T-helper 1 cell (primary cell): ENCODE measurements at regions not wholly inside any gene's neighbourhood (a gene's known extent, or its start where the extent isn't known, plus 50 kb on each side); places are given as distances from the start of the nearest gene placed in this dataset.

Experiments used
- DNase-seq, 5 donors: peaks; one replicate each; pipeline ENCODE4 v3.0.0-alpha.2; 2012 to 2020

DNA sequence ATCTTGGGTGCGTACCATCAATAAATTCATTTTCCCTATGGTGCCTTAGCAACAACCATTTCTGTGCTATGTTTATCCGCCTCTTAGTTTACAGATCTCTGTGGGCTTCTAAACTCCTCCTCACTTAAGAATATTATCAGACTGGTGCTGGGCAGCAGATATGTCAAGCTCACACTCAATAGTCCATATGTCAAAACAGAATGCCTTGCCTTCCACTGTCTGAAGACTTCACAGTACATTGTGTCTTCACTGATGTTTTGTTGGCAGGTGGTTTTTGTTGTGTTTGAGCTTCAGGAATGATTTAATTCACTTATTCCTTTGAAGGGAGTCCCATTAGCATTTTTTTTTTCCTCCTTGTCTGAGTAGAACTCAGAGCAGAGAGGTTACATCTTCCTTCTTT is 419.6 kb downstream of the DNAJB9 start:
- no peak for DNase-seq

DNA sequence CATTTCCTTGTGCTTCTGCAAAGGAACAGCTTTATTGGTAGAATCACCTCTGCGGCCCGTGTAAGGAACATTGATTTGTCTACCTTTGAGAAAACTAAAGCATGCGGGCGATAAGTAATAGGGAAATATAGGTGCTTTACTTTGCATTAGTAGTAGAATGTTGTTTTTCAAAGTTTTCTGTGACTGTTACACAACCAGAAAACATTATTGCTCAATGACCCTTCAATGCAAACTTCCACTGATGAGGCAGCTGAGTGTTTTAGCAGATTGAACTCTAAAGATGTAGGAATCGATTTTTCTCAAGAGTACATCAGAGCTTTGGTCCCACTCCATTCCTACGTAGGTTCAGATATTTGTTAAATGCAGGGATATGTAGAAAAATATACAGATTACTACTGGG is 427.8 kb downstream of the DNAJB9 start:
- DNase-seq: no peak

- DNase-seq: no peak
Observed at GRCh38 chr7:109003742-109004141, 434.1 kb downstream of the DNAJB9 start.

DNA sequence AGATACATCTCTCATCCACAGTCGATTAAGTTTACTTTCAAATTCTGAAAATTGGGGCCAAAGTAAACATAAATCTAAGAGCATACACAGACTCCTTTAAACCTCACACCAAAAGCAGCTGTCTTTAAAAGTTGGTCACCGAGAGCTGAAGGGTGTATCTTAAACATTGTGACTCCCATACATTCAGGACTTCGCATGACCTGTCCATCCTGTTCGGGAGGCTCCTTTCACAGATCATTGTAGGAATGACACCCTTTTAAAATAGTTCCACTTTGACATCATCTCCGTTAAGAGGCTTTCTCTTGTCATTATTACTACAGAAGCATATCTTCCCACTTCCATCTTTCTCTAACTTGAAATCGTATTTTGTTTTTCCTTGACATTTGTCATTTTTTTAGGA is 440.0 kb downstream of the DNAJB9 start:
- no peak for DNase-seq

DNA sequence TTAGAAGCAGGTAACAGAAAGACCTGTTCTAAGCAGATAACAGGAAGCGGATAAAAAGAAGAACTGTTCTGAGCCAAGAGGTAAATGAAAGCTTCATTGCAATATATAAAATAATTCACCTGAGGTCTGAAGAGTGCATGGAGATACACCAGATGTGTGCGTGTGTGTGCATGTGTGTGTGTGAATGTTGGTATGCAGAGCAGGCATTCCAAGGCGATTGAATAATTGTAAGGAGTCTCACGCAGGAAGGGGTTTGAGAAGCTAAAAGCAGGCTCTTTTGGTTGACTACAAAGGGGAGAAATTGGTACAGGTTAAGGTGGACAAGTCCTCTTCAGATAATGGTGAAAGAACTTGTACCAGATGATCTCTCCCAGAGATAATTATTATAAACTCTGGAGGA is 450.6 kb downstream of the DNAJB9 start:
- no peak for DNase-seq

GRCh38 chr7:109021390-109021789 is 451.7 kb downstream of the DNAJB9 start:
- no peak for DNase-seq

DNA sequence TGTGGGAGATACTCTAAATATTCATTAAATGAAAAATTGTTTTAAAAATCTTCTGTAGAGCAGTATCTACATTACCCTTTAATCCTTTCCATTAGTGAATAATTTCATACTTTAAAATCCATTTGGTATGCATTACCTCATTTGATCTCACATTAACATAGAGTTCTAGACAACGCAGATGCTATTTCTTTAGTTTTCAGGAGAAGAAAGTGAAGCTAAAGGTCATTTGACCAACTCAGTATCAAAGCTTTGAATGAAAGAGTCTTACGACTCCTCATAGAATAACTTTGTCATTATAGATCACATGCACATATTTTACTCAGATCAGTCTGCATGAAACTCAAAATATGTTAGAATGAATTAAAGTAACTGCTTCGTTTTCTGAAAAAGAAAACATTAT is 460.2 kb downstream of the DNAJB9 start:
- no peak for DNase-seq

DNA sequence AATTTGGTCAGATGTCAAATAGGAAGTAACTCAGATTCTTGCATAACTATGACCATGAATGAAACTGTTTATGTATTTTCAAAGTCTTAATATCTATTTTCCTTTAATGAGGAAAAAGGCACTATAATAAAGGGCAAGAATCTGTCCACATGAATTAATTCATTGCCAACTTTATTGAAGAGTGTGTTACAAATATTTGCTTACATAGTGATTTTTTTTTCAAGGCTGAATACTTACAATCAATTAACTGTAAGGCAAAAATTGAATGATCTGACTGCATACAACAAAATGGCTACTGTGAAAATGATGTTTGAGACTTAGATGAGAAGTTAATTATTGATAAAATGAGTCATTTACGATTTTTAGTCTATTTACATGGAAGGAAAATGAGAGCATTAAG is 475.0 kb downstream of the DNAJB9 start:
- DNase-seq: no peak

DNA sequence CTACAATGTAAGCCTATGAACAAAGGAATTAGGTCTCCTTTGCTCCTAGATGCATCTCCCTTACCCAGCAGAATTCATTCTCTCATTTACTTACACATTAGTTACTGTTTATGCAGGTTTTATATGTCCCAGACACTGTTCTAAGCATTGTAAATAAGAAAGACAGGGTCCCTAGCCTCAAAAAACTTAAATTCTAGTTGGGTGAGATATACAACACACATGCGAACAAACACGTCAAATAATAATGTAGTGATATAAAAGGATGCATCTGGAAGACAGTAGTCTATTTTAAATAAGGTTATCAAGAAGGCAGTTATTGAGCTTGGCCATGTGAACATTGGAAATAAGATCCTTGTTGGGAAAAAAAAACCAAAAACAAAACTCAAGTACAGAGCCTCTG is 479.7 kb downstream of the DNAJB9 start:
- DNase-seq: no peak

- no peak for DNase-seq
Observed at GRCh38 chr7:109059089-109059488, 489.4 kb downstream of the DNAJB9 start.

GRCh38 chr7:109062798-109063197 is 493.1 kb downstream of the DNAJB9 start:
- DNase-seq: no peak

GRCh38 chr7:109073543-109073942 is 503.9 kb downstream of the DNAJB9 start:
- no peak for DNase-seq

DNA sequence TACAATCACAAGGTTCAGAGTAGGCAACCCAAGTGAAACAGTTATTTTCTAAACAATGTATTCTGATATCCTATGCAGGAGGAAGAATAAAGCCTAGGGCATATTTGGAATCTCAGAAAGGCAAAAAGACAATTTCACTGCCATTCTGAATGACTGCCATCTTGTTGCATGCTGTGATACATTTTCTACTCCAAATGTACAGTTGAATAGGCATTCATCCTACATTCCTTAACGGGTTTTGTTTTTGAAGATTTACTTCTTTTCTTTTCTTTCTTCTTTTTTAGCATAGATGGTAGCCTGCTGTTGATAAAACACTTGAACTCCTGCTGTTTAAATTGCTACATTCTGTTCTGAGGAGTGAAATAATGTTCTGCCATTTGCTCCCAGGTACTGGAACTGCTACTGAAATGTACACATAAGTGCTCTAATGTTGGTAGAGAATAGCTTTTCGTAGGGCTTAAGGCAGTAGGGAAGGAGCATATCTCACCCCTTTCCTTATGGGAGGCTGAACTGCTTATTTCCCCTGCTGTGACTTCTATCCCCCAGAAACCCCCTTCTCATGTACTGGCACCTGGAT is 506.8 kb downstream of the DNAJB9 start:
- DNase-seq: no peak

DNA sequence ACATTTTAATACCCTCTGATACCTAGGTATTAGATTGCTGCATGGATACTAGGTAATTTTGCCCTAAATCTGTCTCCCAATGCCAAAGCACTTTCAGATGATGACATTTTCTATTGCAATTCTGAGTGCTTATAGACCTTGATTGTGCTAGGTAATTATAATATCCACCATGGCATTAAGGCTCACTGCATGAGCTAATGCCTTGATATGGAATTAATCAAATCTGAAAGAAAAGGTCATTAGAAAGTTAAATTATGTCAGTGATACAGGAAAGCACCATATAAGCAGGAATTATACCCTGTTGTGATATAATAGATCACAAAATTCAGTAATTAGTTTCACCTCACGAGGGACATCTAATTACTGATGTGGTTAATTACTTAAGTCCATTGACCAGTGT is 521.4 kb downstream of the DNAJB9 start:
- no peak for DNase-seq

DNA sequence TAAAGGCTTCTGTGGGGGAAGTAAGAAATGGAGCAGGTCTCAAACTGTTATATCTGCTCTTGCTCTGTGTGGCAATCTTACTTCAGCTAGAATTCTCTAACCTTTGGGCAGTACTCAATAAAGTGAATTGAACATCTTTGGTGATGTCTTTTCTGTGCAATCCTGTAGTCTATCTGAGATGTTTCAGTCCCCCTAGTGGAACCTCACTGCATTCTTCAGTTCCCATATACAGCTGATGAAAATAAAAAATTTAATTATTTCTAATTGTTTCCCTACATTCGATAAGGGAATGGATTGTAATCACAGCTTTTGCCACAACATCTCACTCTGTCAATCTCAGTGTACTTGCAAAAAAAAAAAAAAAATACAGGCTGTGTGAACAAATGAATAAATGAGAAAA is 522.6 kb downstream of the DNAJB9 start:
- DNase-seq: no peak

DNA sequence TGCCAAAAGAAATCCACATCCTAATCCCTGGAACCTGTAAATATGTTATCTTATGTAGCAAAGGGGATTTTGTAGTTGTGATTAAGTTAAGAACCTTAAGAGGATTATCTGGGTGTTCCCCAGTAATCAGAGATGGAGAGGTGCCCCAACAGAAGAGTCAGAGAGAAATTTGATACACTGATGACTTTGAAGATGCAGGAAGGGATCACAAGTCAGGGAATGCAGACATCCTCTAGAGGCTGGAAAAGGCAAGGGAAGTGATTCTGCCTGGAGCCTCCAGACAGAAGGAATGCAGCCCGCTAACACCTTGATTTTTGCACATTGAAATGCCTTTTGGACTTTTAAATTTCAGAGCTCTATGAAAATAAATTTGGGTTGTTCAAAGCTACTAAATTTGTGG is 531.7 kb downstream of the DNAJB9 start:
- no peak for DNase-seq

- DNase-seq: no peak
Observed at GRCh38 chr7:109109558-109109957, 539.9 kb downstream of the DNAJB9 start.

DNA sequence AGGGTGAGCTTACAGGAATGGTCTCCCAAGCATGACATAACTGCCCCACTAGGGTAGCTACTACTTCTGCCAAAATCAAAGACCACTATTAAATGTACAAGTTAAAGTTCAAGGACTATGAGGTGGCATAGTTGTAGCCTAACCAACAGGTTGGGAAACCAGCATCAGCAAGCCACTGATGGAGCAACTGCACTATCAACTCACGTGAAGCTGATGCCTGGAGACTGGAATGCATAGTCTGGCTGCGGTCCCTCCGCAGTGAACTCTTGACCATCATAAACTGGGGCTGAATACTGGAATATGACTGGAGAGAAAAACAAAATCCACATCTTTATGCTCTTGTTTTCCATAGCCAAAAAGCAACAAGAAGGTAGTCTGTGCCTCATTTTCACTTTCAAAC is 541.4 kb downstream of the DNAJB9 start:
- no peak for DNase-seq

GRCh38 chr7:109121599-109122300 is 552.1 kb downstream of the DNAJB9 start:
- DNase-seq: no peak

DNA sequence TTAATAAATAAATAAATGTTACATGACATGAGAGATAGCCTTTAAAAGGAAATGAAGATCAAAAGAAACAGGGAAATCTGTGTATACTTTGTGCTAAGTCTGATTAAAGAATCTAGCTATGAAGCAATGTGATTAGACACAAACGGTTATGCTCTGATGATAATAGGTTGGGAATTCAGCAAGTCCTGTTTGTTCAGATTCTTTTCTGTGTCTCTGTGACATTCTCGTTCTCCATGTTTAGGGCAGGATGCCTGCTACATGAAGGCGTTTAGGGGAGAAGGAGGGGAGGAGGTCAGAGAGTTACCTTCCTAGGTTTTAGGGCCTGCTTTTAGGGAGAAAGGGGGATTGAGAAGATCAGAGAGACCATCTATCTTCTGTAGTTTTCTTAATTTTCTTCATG is 555.3 kb downstream of the DNAJB9 start:
- DNase-seq: no peak

GRCh38 chr7:109126404-109127050 is 556.9 kb downstream of the DNAJB9 start:
- no peak for DNase-seq

GRCh38 chr7:109127145-109127544 is 557.5 kb downstream of the DNAJB9 start:
- DNase-seq: no peak

GRCh38 chr7:109131141-109131540 is 561.5 kb downstream of the DNAJB9 start:
- no peak for DNase-seq

- no peak for DNase-seq
Observed at GRCh38 chr7:109136893-109137292, 567.2 kb downstream of the DNAJB9 start.

DNA sequence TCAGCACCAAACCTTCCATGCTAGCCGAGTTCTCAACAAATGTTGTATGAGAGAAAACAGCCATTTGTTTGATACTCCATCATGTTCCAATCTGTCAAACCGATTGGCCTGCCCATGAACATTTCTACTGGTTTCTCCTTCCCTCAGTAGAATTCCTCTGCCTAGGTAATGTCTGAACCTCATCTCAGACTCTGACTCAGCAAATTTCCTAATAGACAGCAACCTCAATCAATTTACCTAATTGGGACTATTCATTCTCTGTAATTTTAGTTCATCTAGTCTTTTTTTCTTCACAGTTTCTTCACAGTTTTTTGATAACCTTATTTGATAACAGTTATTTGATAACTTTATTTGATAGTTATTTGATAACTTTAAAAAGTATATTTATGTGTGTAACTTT is 585.1 kb downstream of the DNAJB9 start:
- DNase-seq: no peak
